Central memory CD8-positive, alpha-beta T cell (primary cell): ENCODE measurements at regions not wholly inside any gene's neighbourhood (a gene's known extent, or its start where the extent isn't known, plus 50 kb on each side); places are given as distances from the start of the nearest gene placed in this dataset.

Source experiments
- ATAC-seq: fragments of 150-1000 bp; cut with Tn5 transposase; replicated peaks from 2 replicates; pipeline ENCODE4 v1.10.0; 2022; ENCODE audit warnings: mild to moderate bottlenecking, moderate FRiP score, moderate number of reproducible peaks; ENCODE audit not compliant: poor library complexity, severe bottlenecking; ENCODE audit errors: extremely low read depth
- DNase-seq, 2 donors: peaks; one replicate each; pipeline ENCODE4 v3.0.0; 2021; ENCODE audit warnings: low spot score in 2 of 2
- H3K27ac Mint-ChIP-seq: one replicate; pipeline ENCODE4 v1.8.0; 2022; ENCODE audit warnings: low read depth, mild to moderate bottlenecking, moderate library complexity, mixed read lengths
- H3K27me3 Mint-ChIP-seq: one replicate; pipeline ENCODE4 v1.8.0; 2022; ENCODE audit warnings: mixed read lengths
- H3K36me3 Mint-ChIP-seq: one replicate; pipeline ENCODE4 v1.8.0; 2022; ENCODE audit warnings: mild to moderate bottlenecking, moderate library complexity, mixed read lengths; ENCODE audit not compliant: insufficient read depth
- H3K4me1 Mint-ChIP-seq: one replicate; pipeline ENCODE4 v1.8.0; 2022; ENCODE audit warnings: mixed read lengths
- H3K4me3 Mint-ChIP-seq: one replicate; pipeline ENCODE4 v1.8.0; 2022; ENCODE audit warnings: mild to moderate bottlenecking, moderate library complexity, mixed read lengths
- H3K9me3 Mint-ChIP-seq: one replicate; pipeline ENCODE4 v1.8.0; 2022; ENCODE audit warnings: mixed read lengths

DNA sequence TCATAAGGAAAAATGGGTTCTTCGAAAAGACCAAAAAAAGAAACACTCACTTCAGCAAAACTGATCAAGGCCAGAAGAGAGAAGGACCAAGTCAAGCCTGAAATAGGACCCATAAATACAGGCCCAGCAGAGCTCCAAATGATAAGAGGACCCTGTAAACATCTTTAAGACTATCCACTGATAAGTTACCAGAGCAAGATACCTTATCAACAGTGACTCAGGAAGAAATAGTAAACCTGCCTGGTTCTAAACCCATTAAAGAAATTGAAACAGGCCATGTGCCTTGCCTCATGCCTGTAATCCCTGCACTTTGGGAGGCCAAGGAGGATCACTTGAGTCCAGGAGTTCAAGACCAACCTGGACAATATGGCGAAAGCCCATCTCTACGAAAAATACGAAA is 81.8 kb upstream of the ERRFI1 start:
- Mint-ChIP-seq H3K36me3 (peaks cover 3% of the 10 kb centered on the region), H3K4me3 (no peak overlapping the region), H3K4me1 (peaks cover 8% of the 10 kb centered on the region), H3K27ac (no peak overlapping the region), H3K27me3 (no peaks in the 10 kb centered on the region), H3K9me3 (no peaks in the 10 kb centered on the region)
- DNase-seq (no peak), ATAC-seq (no peak)

DNA sequence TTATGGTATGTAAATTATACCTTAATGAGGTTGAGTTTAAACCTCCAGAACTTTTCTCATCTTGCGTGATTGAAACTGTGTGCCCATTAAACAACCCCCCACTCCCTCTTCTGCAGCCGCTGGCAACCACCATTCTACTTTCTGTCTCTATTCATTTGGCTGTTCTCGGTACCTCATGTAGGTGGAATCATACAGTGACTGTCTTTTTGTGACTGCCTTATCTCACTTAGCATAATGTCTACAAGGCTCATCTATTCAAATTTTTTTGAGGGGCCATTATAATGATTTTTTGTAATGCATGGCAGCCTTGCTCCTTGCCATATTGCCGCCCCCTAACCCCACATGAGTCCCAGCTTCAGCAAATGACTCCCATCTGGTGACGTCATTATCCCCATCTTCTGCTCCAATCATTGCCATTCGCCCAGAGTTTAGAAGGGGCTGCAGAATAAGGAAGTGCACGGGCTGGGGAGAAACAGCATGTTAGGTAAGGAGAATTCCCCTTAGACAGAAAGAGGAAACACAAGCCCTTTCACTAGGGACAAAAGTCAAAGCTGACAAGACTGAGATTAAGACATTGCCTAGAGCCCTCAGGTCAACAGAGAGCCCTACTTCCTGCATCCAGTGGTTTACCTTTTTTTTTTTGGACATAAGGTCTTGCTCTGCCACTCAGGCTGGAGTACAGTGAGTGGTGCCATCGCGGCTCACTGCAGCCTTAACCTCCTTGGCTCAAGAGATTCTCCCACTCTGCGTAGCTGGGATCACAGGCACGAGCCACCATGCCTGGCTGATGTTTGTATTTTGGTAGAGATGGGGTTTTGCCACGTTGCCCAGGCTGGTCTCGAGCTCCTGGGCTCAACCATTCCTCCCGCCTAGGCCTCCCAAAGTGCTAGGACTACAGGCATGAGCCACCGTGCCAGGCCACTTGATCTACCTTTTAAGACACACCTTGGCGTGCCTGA is 78.4 kb upstream of the ERRFI1 start:
- Mint-ChIP-seq H3K9me3 (no peaks in the 10 kb centered on the region), H3K27me3 (no peaks in the 10 kb centered on the region), H3K27ac (no peak overlapping the region), H3K4me1 (no peaks in the 10 kb centered on the region), H3K4me3 (no peak overlapping the region), H3K36me3 (peaks cover 3% of the 10 kb centered on the region)
- no peak for DNase-seq
- no peak for ATAC-seq

GRCh38 chr1:8097908-8098307 is 71.8 kb upstream of the ERRFI1 start:
- no peaks in the 10 kb centered on the region for H3K36me3 Mint-ChIP-seq
- DNase-seq = no peak
- H3K4me3 Mint-ChIP-seq = no peak overlapping the region
- H3K4me1 Mint-ChIP-seq = peaks cover 10% of the 10 kb centered on the region
- H3K9me3 Mint-ChIP-seq = no peaks in the 10 kb centered on the region
- no peak overlapping the region for H3K27ac Mint-ChIP-seq
- H3K27me3 Mint-ChIP-seq = no peaks in the 10 kb centered on the region
- no peak for ATAC-seq

DNA sequence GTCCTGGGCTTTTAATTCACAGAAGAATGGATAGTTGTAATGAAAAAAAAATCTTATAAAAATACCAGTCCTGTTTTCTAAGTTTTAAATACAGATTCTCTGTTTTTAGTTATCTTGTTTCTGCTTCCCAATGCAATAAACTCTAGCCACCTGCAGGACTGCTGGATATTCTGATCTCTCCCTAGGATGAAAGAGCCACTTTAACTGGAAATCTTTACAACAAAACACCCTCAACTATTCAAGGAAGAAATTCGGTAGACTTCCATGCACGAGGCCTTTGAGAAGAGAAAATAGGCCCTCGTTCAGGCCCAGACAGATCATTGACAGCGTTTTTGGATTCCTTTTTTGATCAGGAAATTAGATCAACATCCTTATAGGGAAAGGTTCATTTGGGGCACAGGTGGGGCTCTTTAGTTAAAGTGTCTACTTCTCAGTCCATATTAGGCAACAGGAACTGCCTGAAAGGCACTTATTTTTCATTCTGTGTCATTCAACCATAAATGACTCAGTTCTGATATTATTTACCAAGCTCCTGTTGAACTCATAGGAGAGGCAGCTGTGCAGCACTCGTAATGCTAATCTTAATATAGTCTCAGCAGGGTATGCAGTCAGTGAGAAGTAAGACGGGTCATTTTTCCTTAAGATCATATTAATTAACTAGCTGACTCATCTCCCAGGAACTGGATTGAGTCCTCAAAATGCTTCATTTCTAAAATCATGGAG is 71.1 kb upstream of the ERRFI1 start:
- H3K27ac Mint-ChIP-seq = peak overlapping the region; percentile 39
- H3K4me3 Mint-ChIP-seq = no peak overlapping the region
- H3K9me3 Mint-ChIP-seq = no peaks in the 10 kb centered on the region
- peaks cover 10% of the 10 kb centered on the region for H3K4me1 Mint-ChIP-seq
- peaks cover 6% of the 10 kb centered on the region for H3K27me3 Mint-ChIP-seq
- no peak for ATAC-seq
- H3K36me3 Mint-ChIP-seq = no peaks in the 10 kb centered on the region
- no peak for DNase-seq

GRCh38 chr1:8096105-8097011 is 70.2 kb upstream of the ERRFI1 start:
- no peak overlapping the region for H3K4me3 Mint-ChIP-seq
- no peaks in the 10 kb centered on the region for H3K36me3 Mint-ChIP-seq
- H3K9me3 Mint-ChIP-seq = no peaks in the 10 kb centered on the region
- H3K27me3 Mint-ChIP-seq = peaks cover 12% of the 10 kb centered on the region
- peaks cover 10% of the 10 kb centered on the region for H3K4me1 Mint-ChIP-seq
- DNase-seq = no peak
- no peak overlapping the region for H3K27ac Mint-ChIP-seq
- ATAC-seq = no peak

GRCh38 chr1:8095584-8095983 is 69.5 kb upstream of the ERRFI1 start:
- DNase-seq = no peak
- H3K27me3 Mint-ChIP-seq = peaks cover 20% of the 10 kb centered on the region
- ATAC-seq = no peak
- no peaks in the 10 kb centered on the region for H3K36me3 Mint-ChIP-seq
- H3K4me3 Mint-ChIP-seq = no peak overlapping the region
- peaks cover 10% of the 10 kb centered on the region for H3K4me1 Mint-ChIP-seq
- H3K9me3 Mint-ChIP-seq = no peaks in the 10 kb centered on the region
- H3K27ac Mint-ChIP-seq = no peak overlapping the region

- H3K27ac Mint-ChIP-seq = no peak overlapping the region
- H3K4me3 Mint-ChIP-seq = no peak overlapping the region
- no peaks in the 10 kb centered on the region for H3K36me3 Mint-ChIP-seq
- peaks cover 26% of the 10 kb centered on the region for H3K27me3 Mint-ChIP-seq
- H3K4me1 Mint-ChIP-seq = peaks cover 10% of the 10 kb centered on the region
- DNase-seq (no peak), ATAC-seq (no peak)
- H3K9me3 Mint-ChIP-seq = no peaks in the 10 kb centered on the region
Observed at GRCh38 chr1:8094481-8095241, 68.6 kb upstream of the ERRFI1 start.

DNA sequence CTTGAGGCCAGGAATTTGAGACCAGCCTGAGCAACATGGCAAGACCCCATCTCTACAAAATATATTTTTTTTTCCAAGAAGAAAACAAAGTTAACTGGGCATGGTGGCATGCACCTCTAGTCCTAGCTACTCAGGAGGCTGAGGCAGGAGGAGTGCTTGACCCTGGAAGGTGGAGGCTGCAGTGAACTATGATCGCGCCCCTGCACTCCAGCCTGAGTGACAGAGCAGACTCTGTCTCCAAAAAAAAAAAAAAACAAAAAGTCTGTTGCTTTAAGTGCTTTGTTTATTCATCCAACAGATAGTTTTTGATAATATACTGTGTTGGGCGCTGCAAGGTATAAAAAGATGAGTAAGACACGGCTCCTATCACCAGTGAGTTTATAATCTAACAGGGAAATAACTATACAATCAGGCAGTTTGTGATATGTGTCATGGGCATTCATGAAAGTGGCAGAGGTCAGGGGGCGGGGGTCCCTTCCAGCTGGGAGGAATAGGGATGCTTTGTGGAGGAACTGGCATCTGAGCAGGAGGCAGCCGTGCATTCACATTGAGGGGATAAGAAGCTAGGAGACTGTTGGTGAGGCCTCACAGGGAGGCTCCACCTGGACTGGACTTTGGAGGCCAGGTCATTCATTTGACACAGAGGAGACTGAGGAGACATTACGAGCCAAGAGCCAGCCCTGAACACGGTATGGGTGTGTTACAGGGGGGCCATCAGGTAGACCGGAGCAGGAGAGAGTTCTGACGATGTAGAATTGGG is 67.3 kb upstream of the ERRFI1 start:
- ATAC-seq (no peak), DNase-seq (no peak)
- Mint-ChIP-seq H3K27ac (peak overlapping the region; percentile 14), H3K4me3 (no peak overlapping the region), H3K9me3 (no peaks in the 10 kb centered on the region), H3K36me3 (no peaks in the 10 kb centered on the region), H3K4me1 (peaks cover 10% of the 10 kb centered on the region), H3K27me3 (peaks cover 37% of the 10 kb centered on the region)

- Mint-ChIP-seq H3K36me3 (no peaks in the 10 kb centered on the region), H3K4me3 (no peak overlapping the region), H3K27ac (no peak overlapping the region), H3K9me3 (no peaks in the 10 kb centered on the region), H3K27me3 (peaks cover 37% of the 10 kb centered on the region), H3K4me1 (peaks cover 9% of the 10 kb centered on the region)
- ATAC-seq (no peak), DNase-seq (no peak)
Observed at GRCh38 chr1:8092657-8093056, 66.5 kb upstream of the ERRFI1 start.

DNA sequence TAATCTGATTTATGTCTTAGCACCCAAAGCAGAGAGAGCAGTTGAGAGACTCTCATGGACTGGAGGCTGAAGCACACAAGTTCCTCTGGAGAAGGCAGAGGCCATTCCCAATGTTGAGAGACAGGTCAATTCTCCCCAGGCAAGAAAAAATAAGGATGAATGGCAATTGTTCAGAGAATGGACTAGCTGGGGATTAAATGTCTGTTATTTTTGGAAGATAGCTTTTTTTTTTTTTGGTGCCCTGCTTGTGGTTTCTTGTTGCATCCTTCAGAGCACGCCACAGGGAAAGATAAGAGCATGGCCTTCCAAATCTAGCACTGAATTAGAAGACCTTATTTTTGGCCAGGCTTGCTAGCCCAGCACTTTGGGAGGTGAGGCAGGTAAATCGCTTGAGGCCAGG is 65.6 kb upstream of the ERRFI1 start:
- ATAC-seq = no peak
- Mint-ChIP-seq H3K27ac (no peak overlapping the region), H3K9me3 (no peaks in the 10 kb centered on the region), H3K36me3 (no peaks in the 10 kb centered on the region), H3K27me3 (peaks cover 37% of the 10 kb centered on the region), H3K4me1 (no peaks in the 10 kb centered on the region), H3K4me3 (no peak overlapping the region)
- DNase-seq = no peak

DNA sequence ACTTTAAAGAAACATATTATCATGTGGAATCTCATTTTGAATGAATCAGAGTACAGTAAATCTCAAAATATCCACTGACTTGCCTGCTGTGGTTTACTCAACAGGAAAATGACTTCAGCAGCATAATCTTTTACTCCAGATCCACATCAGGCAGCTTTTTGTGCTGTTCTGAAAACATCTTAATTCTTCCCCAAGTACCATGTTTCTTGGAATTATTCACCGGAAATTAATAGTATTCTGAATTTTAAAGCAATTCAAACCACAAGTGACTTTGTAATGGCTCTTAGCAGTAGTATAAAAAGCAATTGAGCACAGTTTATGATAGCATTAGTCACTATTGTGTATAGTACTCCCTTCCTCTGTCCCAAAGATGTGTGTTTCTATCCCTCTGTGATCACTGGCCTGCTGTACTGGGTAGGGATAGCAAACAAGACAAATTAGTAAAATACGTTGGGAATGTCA is 64.2 kb upstream of the ERRFI1 start:
- Mint-ChIP-seq H3K9me3 (no peaks in the 10 kb centered on the region), H3K4me1 (no peaks in the 10 kb centered on the region), H3K27ac (no peak overlapping the region), H3K36me3 (no peaks in the 10 kb centered on the region), H3K27me3 (peaks cover 37% of the 10 kb centered on the region), H3K4me3 (no peak overlapping the region)
- DNase-seq (no peak), ATAC-seq (no peak)
